C4-2B (cell line): ENCODE measurements at regions not wholly inside any gene's neighbourhood (a gene's known extent, or its start where the extent isn't known, plus 50 kb on each side); places are given as distances from the start of the nearest gene placed in this dataset.
"Not testable (repeated sequence)": the region's sequence is repeated elsewhere in the genome, so short reads cannot be mapped to it uniquely, and the experiment has no call there.

Experiments used
- H3K27ac ChIP-seq: fragments of 450-650 bp; 2 replicates; pipeline ENCODE4 v1.5.1; 2017
- CTCF ChIP-seq: fragments of 450-650 bp; conservative IDR thresholded peaks from 2 replicates; pipeline ENCODE4 v1.5.1; 2017; ENCODE audit warnings: mild to moderate bottlenecking
- ZFX ChIP-seq: fragments of 450-650 bp; IDR thresholded peaks from 2 replicates; pipeline ENCODE4 v1.6.1; 2017

- TF ChIP-seq ZFX (no peak), CTCF (no peak)
- H3K27ac ChIP-seq = no peak overlapping the region
These were observed 1018.2 kb upstream of the KCND2 start for GRCh38 chr7:119254742-119255141.

- TF ChIP-seq CTCF (no peak), ZFX (no peak)
- no peak overlapping the region for H3K27ac ChIP-seq
These were observed 1017.0 kb upstream of the KCND2 start for GRCh38 chr7:119256001-119256400.

- TF ChIP-seq ZFX = no peak
- no peak for TF ChIP-seq CTCF
- no peak overlapping the region for H3K27ac ChIP-seq
These were observed 1016.4 kb upstream of the KCND2 start for GRCh38 chr7:119256446-119257131.

GRCh38 chr7:119266790-119267189 lies 1006.2 kb upstream of the KCND2 start:
- not testable (repeated sequence) for H3K27ac ChIP-seq

- H3K27ac ChIP-seq = no peak overlapping the region
- TF ChIP-seq ZFX = no peak
- peak; percentile 98 for TF ChIP-seq CTCF
These were observed 1002.9 kb upstream of the KCND2 start for GRCh38 chr7:119270045-119270464.

- H3K27ac ChIP-seq = no peak overlapping the region
- TF ChIP-seq CTCF = no peak
- TF ChIP-seq ZFX = no peak
These were observed 1002.3 kb upstream of the KCND2 start for GRCh38 chr7:119270644-119271043.

- TF ChIP-seq CTCF = no peak
- TF ChIP-seq ZFX = no peak
- H3K27ac ChIP-seq = no peak overlapping the region
These were observed 1001.7 kb upstream of the KCND2 start for GRCh38 chr7:119271147-119271779.
